Mesenchymal stem cell (in vitro differentiated cells and primary cell): ENCODE measurements at regions not wholly inside any gene's neighbourhood (a gene's known extent, or its start where the extent isn't known, plus 50 kb on each side); places are given as distances from the start of the nearest gene placed in this dataset.
A peak's percentile ranks its signal among the peaks of the same experiment; 100 is the strongest.

Source experiments
- DNase-seq: peaks from one replicate; pipeline ENCODE4 v3.0.0-alpha.2; 2013
- H2AFZ ChIP-seq: one replicate; pipeline ENCODE4 v1.6.1; 2013; ENCODE audit warnings: low read depth, mild to moderate bottlenecking, control low read depth, inconsistent platforms, low read length, moderate library complexity
- H2AK5ac ChIP-seq: 2 replicates; pipeline ENCODE4 v1.6.1; 2013; ENCODE audit warnings: low read length, moderate library complexity, mild to moderate bottlenecking, inconsistent platforms; ENCODE audit not compliant: severe bottlenecking
- H2BK120ac ChIP-seq: one replicate; pipeline ENCODE4 v1.6.1; 2013; ENCODE audit warnings: low read depth, mild to moderate bottlenecking, inconsistent platforms, low read length, moderate library complexity
- H2BK12ac ChIP-seq, 2 experiments: one replicate each; pipeline ENCODE4 v1.6.1; 2013; ENCODE audit warnings: inconsistent platforms in 2 of 2, low read length in 2 of 2, mild to moderate bottlenecking in 2 of 2, moderate library complexity in 2 of 2, control low read depth in 1 of 2
- H2BK15ac ChIP-seq: one replicate; pipeline ENCODE4 v1.6.1; 2013; ENCODE audit warnings: mild to moderate bottlenecking, low read depth, inconsistent platforms; ENCODE audit not compliant: poor library complexity, severe bottlenecking
- H2BK5ac ChIP-seq: 2 replicates; pipeline ENCODE4 v1.6.1; 2013; ENCODE audit warnings: low read depth, mild to moderate bottlenecking, low read length, control low read depth, inconsistent platforms; ENCODE audit not compliant: poor library complexity, severe bottlenecking
- H3K14ac ChIP-seq, 2 experiments: one replicate each; pipeline ENCODE4 v1.6.1; 2013; ENCODE audit warnings: inconsistent platforms in 2 of 2, low read length in 2 of 2, control low read depth in 1 of 2, mild to moderate bottlenecking in 1 of 2, moderate library complexity in 1 of 2
- H3K18ac ChIP-seq, 2 experiments: one replicate each; pipeline ENCODE4 v1.6.1; 2013; ENCODE audit warnings: inconsistent platforms in 2 of 2, low read length in 2 of 2, control low read depth in 1 of 2, low read depth in 1 of 2, mild to moderate bottlenecking in 1 of 2
- H3K23ac ChIP-seq, 2 experiments: one replicate each; pipeline ENCODE4 v1.6.1; 2013; ENCODE audit warnings: inconsistent platforms in 2 of 2, low read length in 2 of 2, mild to moderate bottlenecking in 2 of 2, moderate library complexity in 2 of 2, control low read depth in 1 of 2
- H3K27ac ChIP-seq: 2 replicates; pipeline ENCODE4 v1.5.1; 2013; ENCODE audit warnings: mild to moderate bottlenecking, moderate library complexity, low read length, control low read depth, inconsistent platforms; ENCODE audit not compliant: poor library complexity, severe bottlenecking
- H3K27me3 ChIP-seq, 2 experiments: 2 replicates each; pipeline versions ENCODE4 v1.6.1 to v1.7.0; 2013; ENCODE audit warnings: low read length in 2 of 2, mild to moderate bottlenecking in 2 of 2, moderate library complexity in 2 of 2, control low read depth in 1 of 2, inconsistent platforms in 1 of 2; ENCODE audit not compliant: control insufficient read depth in 1 of 2, insufficient read depth in 1 of 2
- H3K36me3 ChIP-seq, 2 experiments: 2 replicates each; pipeline versions ENCODE4 v1.6.1 to v1.7.0; 2013; ENCODE audit warnings: low read length in 2 of 2, control low read depth in 1 of 2, inconsistent platforms in 1 of 2, low read depth in 1 of 2, mild to moderate bottlenecking in 1 of 2; ENCODE audit not compliant: insufficient read depth in 2 of 2, control insufficient read depth in 1 of 2
- H3K4ac ChIP-seq, 2 experiments: one replicate each; pipeline ENCODE4 v1.6.1; 2013; ENCODE audit warnings: inconsistent platforms in 2 of 2, low read length in 2 of 2, mild to moderate bottlenecking in 2 of 2, moderate library complexity in 2 of 2, control low read depth in 1 of 2, low read depth in 1 of 2
- H3K4me1 ChIP-seq: 2 replicates; pipeline ENCODE4 v1.6.1; 2013; ENCODE audit warnings: low read depth, low read length, control low read depth; ENCODE audit not compliant: control insufficient read depth, insufficient read depth
- H3K4me2 ChIP-seq: 2 replicates; pipeline ENCODE4 v1.6.1; 2013; ENCODE audit warnings: low read length, mild to moderate bottlenecking, inconsistent platforms; ENCODE audit not compliant: poor library complexity, severe bottlenecking
- H3K4me3 ChIP-seq, 2 experiments: 2 replicates each; pipeline versions ENCODE4 v1.5.1 to v1.7.0; 2013; ENCODE audit warnings: low read length in 2 of 2, mild to moderate bottlenecking in 2 of 2, control low read depth in 1 of 2, low read depth in 1 of 2; ENCODE audit not compliant: insufficient read depth in 1 of 2
- H3K79me1 ChIP-seq: replicated peaks from 2 replicates; pipeline ENCODE4 v1.6.1; 2013; ENCODE audit warnings: mild to moderate bottlenecking, control low read depth, low read length, inconsistent platforms; ENCODE audit not compliant: poor library complexity, severe bottlenecking
- H3K9ac ChIP-seq: 2 replicates; pipeline ENCODE4 v1.7.0; 2013; ENCODE audit warnings: mild to moderate bottlenecking, low read length, moderate library complexity
- H3K9me3 ChIP-seq: 2 replicates; pipeline ENCODE4 v1.7.0; 2013; ENCODE audit warnings: mild to moderate bottlenecking, low read length; ENCODE audit not compliant: control insufficient read depth
- H4K8ac ChIP-seq: one replicate; pipeline ENCODE4 v1.6.1; 2013; ENCODE audit warnings: inconsistent platforms, mild to moderate bottlenecking, low read length, moderate library complexity
- H4K91ac ChIP-seq: one replicate; pipeline ENCODE4 v1.6.1; 2013; ENCODE audit warnings: mild to moderate bottlenecking, low read length, inconsistent platforms
- WGBS: methylation state at CpG from one replicate; pipeline ENCODE4 v1.1.7; 2013; ENCODE audit warnings: mixed read lengths; 5-methylcytosine and 5-hydroxymethylcytosine counted together

- H3K23ac ChIP-seq = no peak overlapping the region
- WGBS = 63% methylated on average over 1 of the region's 1 CpG
Measured at GRCh38 chr9:115997923-115998322, 155.7 kb upstream of the PAPPA start.

GRCh38 chr9:115998666-115999065, 154.9 kb upstream of the PAPPA start:
- Histone ChIP-seq H3K23ac (no peak overlapping the region), H3K79me1 (no peaks in the 10 kb centered on the region), H3K36me3 (no peaks in the 10 kb centered on the region), H2AFZ (no peak overlapping the region), H3K9me3 (no peaks in the 10 kb centered on the region), H2BK15ac (no peak overlapping the region), H2BK12ac (no peak overlapping the region), H3K4ac (no peak overlapping the region), H3K27ac (no peak overlapping the region), H4K91ac (no peak overlapping the region), H3K4me2 (no peak overlapping the region), H3K9ac (no peak overlapping the region), H4K8ac (no peak overlapping the region), H2AK5ac (no peak overlapping the region), H3K18ac (no peak overlapping the region), H2BK5ac (no peak overlapping the region), H2BK120ac (no peak overlapping the region), H3K14ac (no peak overlapping the region), H3K4me1 (no peaks in the 10 kb centered on the region), H3K27me3 (no peaks in the 10 kb centered on the region), H3K4me3 (no peak overlapping the region)
- DNase-seq = no peak

More at GRCh38 chr9:115997923-115998322, 155.7 kb upstream of the PAPPA start:
- H3K14ac ChIP-seq = no peak overlapping the region
- H3K9me3 ChIP-seq = no peaks in the 10 kb centered on the region
- H2BK12ac ChIP-seq = peak overlapping the region; percentile 69 to 76
- H3K4ac ChIP-seq = peak overlapping the region in 1 of 2 experiments; percentile 85
- no peaks in the 10 kb centered on the region for H3K27me3 ChIP-seq
- H2AK5ac ChIP-seq = no peak overlapping the region
- no peak overlapping the region for H3K4me3 ChIP-seq
- peak overlapping the region; percentile 71 for H3K27ac ChIP-seq
- H2BK15ac ChIP-seq = no peak overlapping the region
- peak overlapping the region; percentile 60 for H3K9ac ChIP-seq
- no peaks in the 10 kb centered on the region for H3K4me1 ChIP-seq
- no peak overlapping the region for H2BK5ac ChIP-seq
- H3K79me1 ChIP-seq = no peaks in the 10 kb centered on the region
- peak; percentile 70 for DNase-seq
- H4K8ac ChIP-seq = no peak overlapping the region
- H3K18ac ChIP-seq = no peak overlapping the region
- H4K91ac ChIP-seq = peak overlapping the region; percentile 34
- no peak overlapping the region for H3K4me2 ChIP-seq
- no peak overlapping the region for H2AFZ ChIP-seq
- no peaks in the 10 kb centered on the region for H3K36me3 ChIP-seq
- H2BK120ac ChIP-seq = no peak overlapping the region

- H2BK12ac ChIP-seq = no peak overlapping the region
- no peak overlapping the region for H2AFZ ChIP-seq
- no peak overlapping the region for H3K4me3 ChIP-seq
- no peak overlapping the region for H2BK120ac ChIP-seq
- no peak overlapping the region for H3K9ac ChIP-seq
- H3K27ac ChIP-seq = no peak overlapping the region
- H3K14ac ChIP-seq = no peak overlapping the region
- H2AK5ac ChIP-seq = no peak overlapping the region
- no peaks in the 10 kb centered on the region for H3K9me3 ChIP-seq
- H2BK15ac ChIP-seq = no peak overlapping the region
- no peaks in the 10 kb centered on the region for H3K27me3 ChIP-seq
- H3K18ac ChIP-seq = no peak overlapping the region
- no peak overlapping the region for H4K8ac ChIP-seq
- no peaks in the 10 kb centered on the region for H3K36me3 ChIP-seq
- H2BK5ac ChIP-seq = no peak overlapping the region
- H3K4me2 ChIP-seq = no peak overlapping the region
- no peak overlapping the region for H3K23ac ChIP-seq
- WGBS = 0% methylated on average over 2 of the region's 2 CpGs
- peak; percentile 40 for DNase-seq
- no peaks in the 10 kb centered on the region for H3K4me1 ChIP-seq
- no peaks in the 10 kb centered on the region for H3K79me1 ChIP-seq
- no peak overlapping the region for H3K4ac ChIP-seq
- no peak overlapping the region for H4K91ac ChIP-seq
Measured at GRCh38 chr9:115999498-115999897, 154.1 kb upstream of the PAPPA start.

GRCh38 chr9:116000748-116001329, 152.8 kb upstream of the PAPPA start:
- H3K4me1 ChIP-seq = no peaks in the 10 kb centered on the region
- H4K8ac ChIP-seq = no peak overlapping the region
- peak overlapping the region; percentile 41 for H2AK5ac ChIP-seq
- H4K91ac ChIP-seq = no peak overlapping the region
- H2BK120ac ChIP-seq = no peak overlapping the region
- H2BK12ac ChIP-seq = peak overlapping the region in 1 of 2 experiments; percentile 68
- no peak overlapping the region for H2AFZ ChIP-seq
- no peaks in the 10 kb centered on the region for H3K9me3 ChIP-seq
- peak overlapping the region in 1 of 2 experiments; percentile 24 for H3K4ac ChIP-seq
- H2BK15ac ChIP-seq = no peak overlapping the region
- H3K23ac ChIP-seq = no peak overlapping the region
- peak overlapping the region in 1 of 2 experiments; percentile 18 for H3K14ac ChIP-seq
- no peak overlapping the region for H2BK5ac ChIP-seq
- no peak overlapping the region for H3K18ac ChIP-seq
- H3K36me3 ChIP-seq = no peaks in the 10 kb centered on the region
- 87% methylated on average over 4 of the region's 4 CpGs for WGBS
- no peaks in the 10 kb centered on the region for H3K27me3 ChIP-seq
- H3K9ac ChIP-seq = no peak overlapping the region
- no peak overlapping the region for H3K27ac ChIP-seq
- H3K4me3 ChIP-seq = no peak overlapping the region
- H3K4me2 ChIP-seq = no peak overlapping the region
- no peaks in the 10 kb centered on the region for H3K79me1 ChIP-seq
- DNase-seq = no peak
